HCT116 (cell line): ENCODE measurements at regions not wholly inside any gene's neighbourhood (a gene's known extent, or its start where the extent isn't known, plus 50 kb on each side); places are given as distances from the start of the nearest gene placed in this dataset.

ENCODE experiments used
- ATAC-seq: fragments of 200-7000 bp; cut with Tn5 transposase; 2 replicates; pipeline ENCODE4 v1.9.1; 2020; ENCODE audit warnings: mild to moderate bottlenecking, moderate library complexity
- BruUV-seq: library from RNA; stranded (reverse); fragments of 400-500 nt; replicated peaks from 2 replicates; lab custom pipeline; 2021; lab: Mats Ljungman, UMichigan
- CTCF ChIA-PET: fragments of 300-600 bp; sonication (Branson Sonifier 250); formaldehyde crosslinking; loops from one replicate; lab custom pipeline; 2021; ENCODE audit warnings: antibody characterized with exemption; lab: Charles Lee
- POLR2A ChIA-PET: fragments of 300-600, 350-600 bp; sonication (Branson Sonifier 250); formaldehyde crosslinking; loops from one replicate; lab custom pipeline; 2021; ENCODE audit warnings: antibody characterized with exemption; lab: Charles Lee
- RAD21 ChIA-PET, 2 experiments: fragments of 300-600 bp; sonication (Branson Sonifier 250); formaldehyde crosslinking; loops; one replicate each; lab custom pipeline; 2023; ENCODE audit warnings: low total read pairs in 2 of 2; ENCODE audit not compliant: uncharacterized antibody in 2 of 2, unreplicated experiment in 2 of 2, low non-redundant PET in 1 of 2; lab: Charles Lee
- DNase-seq: peaks from one replicate; pipeline ENCODE4 v3.0.0-alpha.2; 2010; ENCODE audit warnings: low read depth, low spot score
- H2AFZ ChIP-seq: fragments of 200-600 bp; shearing (Covaris generic), sonication (generic); 2 replicates; pipeline ENCODE4 v1.6.1; 2017; ENCODE audit warnings: low read depth, mixed run types, mixed read lengths, antibody characterized with exemption, low read length; ENCODE audit not compliant: poor library complexity, severe bottlenecking
- H3K27ac ChIP-seq: 2 replicates; pipeline ENCODE4 v1.5.1; 2012; ENCODE audit warnings: low read depth, low read length
- H3K27me3 ChIP-seq: fragments of 200-600 bp; sonication (generic); 2 replicates; pipeline ENCODE4 v1.6.1; 2016; ENCODE audit warnings: mixed run types, low read length, mixed read lengths; ENCODE audit not compliant: insufficient read depth
- H3K36me3 ChIP-seq, 2 experiments: fragments of 200-500 bp in 1 of 2; fragments of 200-600 bp in 1 of 2; sonication (Bioruptor generic) in 1 of 2; sonication (generic) in 1 of 2; 2 replicates each; pipeline versions ENCODE4 v1.5.1 to v1.6.1; 2014 to 2016; ENCODE audit warnings: low read length in 2 of 2, inconsistent platforms in 1 of 2, mixed read lengths in 1 of 2, mixed run types in 1 of 2; ENCODE audit not compliant: insufficient read depth in 2 of 2, control insufficient read depth in 1 of 2
- H3K4me1 ChIP-seq, 2 experiments: fragments of 200-600 bp in 1 of 2; sonication (generic) in 1 of 2; 2 replicates each; pipeline versions ENCODE4 v1.5.1 to v1.6.1; 2012 to 2017; ENCODE audit warnings: low read length in 2 of 2, inconsistent platforms in 1 of 2, mild to moderate bottlenecking in 1 of 2, mixed read lengths in 1 of 2, mixed run types in 1 of 2, moderate library complexity in 1 of 2; ENCODE audit not compliant: insufficient read depth in 2 of 2, control insufficient read depth in 1 of 2
- H3K4me2 ChIP-seq: fragments of 200-600 bp; sonication (generic); 2 replicates; pipeline ENCODE4 v1.6.1; 2017; ENCODE audit warnings: mixed run types, low read length, mixed read lengths
- H3K4me3 ChIP-seq, 2 experiments: fragments of 200-600 bp in 1 of 2; sonication (generic) in 1 of 2; replicated peaks in 1 of 2; 2 replicates each; pipeline ENCODE4 v1.5.1; 2011 to 2016; ENCODE audit warnings: low read length in 2 of 2, control low read depth in 1 of 2, low read depth in 1 of 2, mild to moderate bottlenecking in 1 of 2, mixed read lengths in 1 of 2, mixed run types in 1 of 2
- H3K79me2 ChIP-seq: fragments of 200-600 bp; sonication (generic); 2 replicates; pipeline ENCODE4 v1.6.1; 2017; ENCODE audit warnings: mild to moderate bottlenecking, mixed run types, low read length, moderate library complexity, mixed read lengths; ENCODE audit not compliant: insufficient read depth
- H3K9ac ChIP-seq: fragments of 200-600 bp; sonication (generic); 2 replicates; pipeline ENCODE4 v1.6.1; 2016; ENCODE audit warnings: low read length, mixed read lengths
- H3K9me2 ChIP-seq: fragments of 200-600 bp; sonication (generic), shearing (Covaris generic); 2 replicates; pipeline ENCODE4 v1.6.1; 2017; ENCODE audit warnings: mixed run types, mild to moderate bottlenecking, moderate library complexity; ENCODE audit not compliant: insufficient read depth
- H3K9me3 ChIP-seq, 2 experiments: fragments of 200-500 bp in 1 of 2; fragments of 200-600 bp in 1 of 2; sonication (Bioruptor generic) in 1 of 2; sonication (generic) in 1 of 2; 2 replicates each; pipeline ENCODE4 v1.6.1; 2014 to 2017; ENCODE audit warnings: low read length in 2 of 2, mixed read lengths in 2 of 2, inconsistent platforms in 1 of 2, low read depth in 1 of 2, mild to moderate bottlenecking in 1 of 2, mixed run types in 1 of 2, moderate library complexity in 1 of 2; ENCODE audit not compliant: control insufficient read depth in 1 of 2, insufficient read depth in 1 of 2
- H4K20me1 ChIP-seq: fragments of 200-600 bp; sonication (generic), shearing (Covaris generic); 2 replicates; pipeline ENCODE4 v1.6.1; 2017; ENCODE audit warnings: mixed run types, mild to moderate bottlenecking, moderate library complexity; ENCODE audit not compliant: insufficient read depth
- ATF3 ChIP-seq: IDR thresholded peaks from 2 replicates; pipeline ENCODE4 v1.6.1; 2012
- CTCF ChIP-seq, 3 experiments: fragments of 200-600 bp in 1 of 3; sonication (generic) in 1 of 3; IDR thresholded peaks in 2 of 3; conservative IDR thresholded peaks in 1 of 3; 2 replicates each; pipeline ENCODE4 v1.5.1; 2012 to 2017; ENCODE audit warnings: low read depth in 2 of 3, low read length in 2 of 3, antibody characterized with exemption in 1 of 3, borderline replicate concordance in 1 of 3, control low read depth in 1 of 3, mild to moderate bottlenecking in 1 of 3, mixed read lengths in 1 of 3, mixed run types in 1 of 3, moderate library complexity in 1 of 3; ENCODE audit not compliant: insufficient read depth in 1 of 3
- EGR1 ChIP-seq: IDR thresholded peaks from 2 replicates; pipeline ENCODE4 v1.6.1; 2012; ENCODE audit warnings: low read depth
- ELF1 ChIP-seq: IDR thresholded peaks from 2 replicates; pipeline ENCODE4 v1.6.1; 2012; ENCODE audit warnings: low read depth, borderline replicate concordance
- EZH2phosphoT487 ChIP-seq: fragments of 200-600 bp; IDR thresholded peaks from 2 replicates; pipeline ENCODE4 v1.6.1; 2018; ENCODE audit warnings: antibody characterized with exemption, borderline replicate concordance
- FOSL1 ChIP-seq: IDR thresholded peaks from 2 replicates; pipeline ENCODE4 v1.6.1; 2012; ENCODE audit warnings: low read depth
- JUND ChIP-seq: IDR thresholded peaks from 2 replicates; pipeline ENCODE4 v1.6.1; 2012
- MAX ChIP-seq: IDR thresholded peaks from 2 replicates; pipeline ENCODE4 v1.6.1; 2012
- POLR2A ChIP-seq: IDR thresholded peaks from 2 replicates; pipeline ENCODE4 v1.7.0; 2011; ENCODE audit warnings: borderline replicate concordance; ENCODE audit not compliant: insufficient read depth, insufficient read length; ENCODE audit errors: extremely low read depth
- POLR2AphosphoS5 ChIP-seq: IDR thresholded peaks from 2 replicates; pipeline ENCODE4 v1.6.1; 2011; ENCODE audit warnings: mild to moderate bottlenecking, low read depth, low read length, moderate library complexity
- SIN3A ChIP-seq: IDR thresholded peaks from 2 replicates; pipeline ENCODE4 v1.6.1; 2012; ENCODE audit warnings: low read depth
- SP1 ChIP-seq: IDR thresholded peaks from 2 replicates; pipeline ENCODE4 v1.6.1; 2012; ENCODE audit warnings: low read depth
- SRF ChIP-seq: IDR thresholded peaks from 2 replicates; pipeline ENCODE4 v1.6.1; 2012; ENCODE audit warnings: low read depth
- YY1 ChIP-seq: IDR thresholded peaks from 2 replicates; pipeline ENCODE4 v1.6.1; 2011; ENCODE audit warnings: low read length, low read depth, moderate library complexity, mild to moderate bottlenecking; ENCODE audit not compliant: insufficient replicate concordance; ENCODE audit errors: extremely low read depth
- ZNF274 ChIP-seq: fragments of 200-500 bp; sonication (Bioruptor generic); IDR thresholded peaks from 2 replicates; pipeline ENCODE4 v1.6.1; 2014; ENCODE audit warnings: mild to moderate bottlenecking, low read depth, low read length, inconsistent platforms
- intact Hi-C: fragments of 100-400 bp; cut with micrococcal nuclease; formaldehyde crosslinking; loops from 2 replicates; pipeline ENCODE4 v1.10.0; 2022

GRCh38 chr11:92875473-92875872 is 94.0 kb upstream of the MTNR1B start:
- H3K9me2 ChIP-seq: no peaks in the 10 kb centered on the region
- ATAC-seq (no peak), DNase-seq (no peak)
- no peaks in the 10 kb centered on the region for H3K36me3 ChIP-seq
- H3K79me2 ChIP-seq: no peaks in the 10 kb centered on the region
- BruUV-seq: no TSS peak
- no peak overlapping the region for H3K9ac ChIP-seq
- no peak overlapping the region for H3K27ac ChIP-seq
- TF ChIP-seq JUND: no peak
- TF ChIP-seq SIN3A: no peak
- TF ChIP-seq POLR2AphosphoS5: no peak
- TF ChIP-seq ATF3: no peak
- TF ChIP-seq MAX: no peak
- no peak for TF ChIP-seq POLR2A
- no peak for TF ChIP-seq EGR1
- no peak for TF ChIP-seq ELF1
- no peak for TF ChIP-seq EZH2phosphoT487
- no peak for TF ChIP-seq SP1
- no peak for TF ChIP-seq SRF
- TF ChIP-seq CTCF (IDR thresholded peaks at IDR 0.05 in 2 of 3, conservative IDR thresholded peaks at IDR 0.05 in 1 of 3; ENCODE audit: borderline replicate concordance in 1 of 3, insufficient read depth in 1 of 3, low read depth in 2 of 3, low read length in 2 of 3): no peak
- TF ChIP-seq YY1: no peak
- no peak for TF ChIP-seq FOSL1
- TF ChIP-seq ZNF274: no peak
- H3K9me3 ChIP-seq: no peaks in the 10 kb centered on the region
- ChIA-PET POLR2A (no interaction called here), CTCF (no interaction called here), RAD21 (no interaction called here)
- H4K20me1 ChIP-seq: no peaks in the 10 kb centered on the region
- H3K4me2 ChIP-seq: no peak overlapping the region
- intact Hi-C loops: no loop called here
- H2AFZ ChIP-seq: no peak overlapping the region
- no peaks in the 10 kb centered on the region for H3K4me1 ChIP-seq
- H3K27me3 ChIP-seq: peaks cover 17% of the 10 kb centered on the region
- H3K4me3 ChIP-seq: no peak overlapping the region
